ENCODE measurements at regions not wholly inside any gene's neighbourhood (a gene's known extent, or its start where the extent isn't known, plus 50 kb on each side); places are given as distances from the start of the nearest gene placed in this dataset.
"Not testable (repeated sequence)": the region's sequence is repeated elsewhere in the genome, so short reads cannot be mapped to it uniquely, and the experiment has no call there.

GRCh38 chr15:87722941-87723691 lies 533.4 kb downstream of the NTRK3 start:
- DNase-seq: no peak

- DNase-seq: no peak
Measured at GRCh38 chr15:87720235-87720634, 536.3 kb downstream of the NTRK3 start.

- no peak for DNase-seq
Measured at GRCh38 chr15:87716422-87716821, 540.1 kb downstream of the NTRK3 start.

DNA sequence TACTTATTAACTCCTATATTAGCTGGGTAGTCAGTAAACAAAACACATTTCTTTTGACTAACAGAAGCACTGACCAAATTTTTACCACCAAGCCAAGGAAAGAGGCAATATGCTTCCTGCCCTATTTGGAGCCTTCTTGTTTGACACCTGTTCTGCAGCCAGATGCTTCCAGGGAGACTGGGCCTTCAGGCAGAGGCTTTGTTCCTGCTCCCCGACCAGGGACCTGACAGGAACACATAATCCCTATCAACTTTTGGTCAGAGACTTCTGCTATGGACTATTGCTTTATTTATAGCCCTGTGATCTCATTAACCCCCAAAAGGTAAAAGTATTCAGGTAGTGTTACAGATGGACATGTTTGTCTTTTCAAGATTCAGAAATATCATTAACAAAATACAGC lies 541.3 kb downstream of the NTRK3 start:
- DNase-seq: no peak

- no peak for DNase-seq
Measured at GRCh38 chr15:87713475-87713879, 543.1 kb downstream of the NTRK3 start.

- DNase-seq: no peak
Measured at GRCh38 chr15:87712211-87712610, 544.3 kb downstream of the NTRK3 start.

GRCh38 chr15:87711026-87711425 lies 545.5 kb downstream of the NTRK3 start:
- no peak for DNase-seq

GRCh38 chr15:87710406-87710805 lies 546.1 kb downstream of the NTRK3 start:
- DNase-seq: no peak

DNA sequence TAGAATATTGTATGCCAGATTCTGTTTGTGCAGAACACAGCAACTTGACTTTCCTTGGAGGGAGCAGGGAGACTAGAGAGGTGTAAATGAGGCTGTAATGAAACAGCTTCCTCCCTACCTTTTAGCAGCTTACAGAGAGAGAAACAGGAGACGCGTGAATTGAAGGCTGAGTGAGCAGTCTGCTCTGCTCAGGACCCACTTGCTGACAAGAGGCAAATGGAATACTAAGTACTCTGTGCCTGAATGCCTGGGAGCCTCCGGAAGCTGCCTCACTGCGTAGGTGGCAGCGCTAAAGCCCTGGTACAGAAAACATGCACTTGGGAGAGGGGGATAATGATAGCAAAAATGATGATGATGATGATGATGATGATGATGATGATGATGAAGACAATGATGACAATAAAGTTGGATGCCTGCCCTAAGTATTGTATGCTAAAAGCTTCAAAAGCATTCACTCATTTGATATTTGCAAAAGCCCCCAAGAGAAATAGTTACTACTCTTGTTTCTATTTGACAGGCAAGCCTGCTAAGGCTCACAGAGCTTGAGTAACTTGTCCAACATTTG lies 548.9 kb downstream of the NTRK3 start:
- no peak for DNase-seq

GRCh38 chr15:87707071-87707470 lies 549.5 kb downstream of the NTRK3 start:
- DNase-seq: no peak

GRCh38 chr15:87706001-87706400 lies 550.5 kb downstream of the NTRK3 start:
- DNase-seq: no peak

- DNase-seq: no peak
Measured at GRCh38 chr15:87704276-87704675, 552.3 kb downstream of the NTRK3 start.

DNA sequence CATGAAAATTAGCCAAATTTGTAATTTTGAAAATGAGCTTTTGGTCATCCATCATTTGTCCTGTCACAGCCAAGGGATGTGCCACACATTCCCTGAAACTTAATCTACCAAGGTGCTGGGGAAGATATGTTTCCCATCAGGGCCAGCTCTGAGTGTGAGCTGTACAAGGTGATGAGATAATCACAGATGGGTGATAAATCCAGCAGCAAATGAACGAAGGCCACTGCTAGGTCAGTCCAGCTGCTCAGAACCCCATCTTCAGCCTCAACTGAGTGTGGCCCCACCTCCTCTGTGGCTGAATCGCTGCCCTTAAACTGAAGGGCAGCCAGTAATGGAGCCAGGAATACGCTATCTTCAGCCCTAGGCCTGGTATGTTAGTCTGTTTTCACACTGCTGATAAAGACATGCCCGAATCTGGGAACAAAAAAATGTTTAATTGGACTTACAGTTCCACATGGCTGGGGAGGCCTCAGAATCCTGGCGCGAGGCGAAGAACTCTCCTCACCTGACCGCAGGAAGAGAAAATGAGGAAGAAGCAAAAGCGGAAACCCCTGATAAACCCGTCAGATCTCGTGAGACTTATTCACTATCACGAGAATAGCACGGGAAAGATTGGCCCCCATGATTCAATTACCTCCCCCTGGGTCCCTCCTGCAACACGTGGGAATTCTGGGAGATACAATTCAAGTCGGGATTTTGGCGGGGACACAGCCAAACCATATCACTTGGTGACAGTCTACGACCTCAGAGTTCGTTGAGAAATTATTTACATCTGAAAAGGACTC lies 553.0 kb downstream of the NTRK3 start:
- no peak for DNase-seq

DNA sequence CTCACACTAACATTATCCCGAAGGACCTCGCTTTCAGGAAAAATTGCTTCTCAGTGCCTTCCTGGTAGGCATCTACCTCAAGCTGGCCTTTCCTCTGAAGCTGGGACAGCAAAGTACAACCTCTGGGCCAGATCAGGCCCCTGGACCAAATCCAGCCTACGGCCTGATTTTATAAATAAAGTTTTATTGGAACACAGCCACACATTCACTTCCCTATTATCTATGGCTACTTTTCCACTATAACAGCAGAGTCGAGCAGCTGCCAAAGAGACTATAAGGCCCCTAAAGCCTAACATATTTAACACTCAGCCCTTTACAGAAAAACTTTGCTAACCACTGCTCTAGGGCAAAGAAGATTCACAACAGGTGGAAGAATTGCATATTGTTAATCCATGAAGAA lies 554.3 kb downstream of the NTRK3 start:
- DNase-seq: no peak

DNA sequence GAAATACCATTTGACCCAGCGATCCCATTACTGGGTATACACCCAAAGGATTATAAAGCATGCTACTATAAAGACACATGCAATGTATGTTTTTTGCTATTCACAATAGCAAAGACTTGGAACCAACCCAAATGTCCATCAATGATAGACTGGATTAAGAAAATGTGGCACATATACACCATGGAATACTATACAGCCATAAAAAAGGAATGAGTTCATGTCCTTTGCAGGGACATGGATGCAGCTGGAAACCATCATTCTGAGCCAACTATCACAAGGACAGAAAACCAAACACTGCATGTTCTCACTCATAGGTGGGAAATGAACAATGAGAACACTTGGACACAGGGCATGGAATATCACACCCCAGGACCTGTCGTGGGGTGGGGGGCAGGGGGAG lies 558.1 kb downstream of the NTRK3 start:
- DNase-seq: not testable (repeated sequence)

DNA sequence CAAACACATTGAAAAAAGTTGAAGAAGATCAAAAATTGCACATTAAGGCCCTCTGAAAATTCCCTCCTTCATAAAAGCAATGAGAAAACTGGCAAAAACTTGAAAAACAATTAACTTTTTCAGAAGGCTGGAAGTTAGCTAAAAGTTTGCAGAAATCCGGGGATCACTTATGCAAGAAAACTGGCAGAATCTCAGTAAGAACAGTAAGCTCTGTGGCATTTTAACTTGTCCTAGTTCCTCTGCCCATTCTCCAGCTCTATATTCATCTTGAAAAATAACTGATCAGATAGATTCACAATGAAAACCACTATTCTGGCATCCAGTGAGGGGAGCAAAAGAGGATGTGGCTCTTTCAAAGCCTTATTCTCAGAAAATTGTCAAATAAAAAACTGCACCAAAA lies 566.8 kb downstream of the NTRK3 start:
- no peak for DNase-seq

GRCh38 chr15:87687523-87687870 lies 569.0 kb downstream of the NTRK3 start:
- no peak for DNase-seq

DNA sequence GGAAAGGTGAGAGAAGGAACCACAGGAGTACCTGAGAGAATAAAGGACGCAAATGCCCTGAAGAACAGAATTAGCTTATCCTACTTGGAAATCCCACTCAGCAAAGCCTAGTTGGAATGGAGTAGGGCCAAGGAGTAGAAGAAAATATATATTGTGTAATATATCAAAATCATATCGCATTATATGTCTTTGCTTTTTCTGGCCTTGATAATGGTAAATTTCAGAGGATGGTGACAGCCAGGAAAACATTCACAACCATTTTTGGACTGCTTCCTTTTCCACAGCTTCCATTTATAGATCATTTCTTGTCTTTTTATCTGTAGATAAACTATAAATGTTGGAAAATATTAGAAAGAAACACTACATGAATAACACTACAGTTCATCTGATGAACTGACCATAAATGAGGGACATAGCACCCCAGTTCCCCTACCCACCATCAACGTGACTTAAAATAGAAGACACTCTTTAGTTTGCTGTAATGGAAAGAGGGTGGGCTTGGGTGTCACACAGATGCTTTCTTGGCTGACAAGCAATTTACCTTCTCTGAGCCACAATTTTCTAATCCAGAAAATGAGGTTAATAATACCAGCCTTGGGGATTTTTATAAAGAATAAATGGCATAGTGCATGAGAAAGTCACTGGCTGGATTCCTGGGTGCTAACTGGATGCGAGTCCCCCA lies 569.6 kb downstream of the NTRK3 start:
- no peak for DNase-seq

DNA sequence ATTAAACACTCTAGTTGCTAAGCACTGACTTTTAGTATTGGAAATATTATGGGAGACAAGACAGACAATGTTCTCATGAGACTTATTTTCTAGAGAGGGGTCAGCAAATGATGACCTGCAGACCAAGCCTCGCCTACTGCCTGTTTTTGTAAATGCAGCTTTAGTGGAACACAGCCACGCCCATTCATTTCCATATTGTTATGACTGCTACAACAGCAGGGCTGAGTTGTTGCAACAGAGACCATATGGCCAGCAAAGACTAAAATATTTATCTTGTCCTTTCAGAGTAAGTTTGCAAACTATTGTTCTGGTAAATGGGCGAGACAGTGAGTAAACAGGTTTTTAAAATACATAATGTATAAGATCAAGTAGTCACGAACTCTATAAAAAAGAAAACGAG lies 570.2 kb downstream of the NTRK3 start:
- DNase-seq: no peak

- DNase-seq: no peak
Measured at GRCh38 chr15:87682527-87682926, 574.0 kb downstream of the NTRK3 start.

GRCh38 chr15:87681104-87681503 lies 575.4 kb downstream of the NTRK3 start:
- no peak for DNase-seq

GRCh38 chr15:87680208-87680607 lies 576.3 kb downstream of the NTRK3 start:
- DNase-seq: no peak

- DNase-seq: no peak
Measured at GRCh38 chr15:87675271-87675670, 581.3 kb downstream of the NTRK3 start.
